PC-3 (cell line): ENCODE measurements at regions not wholly inside any gene's neighbourhood (a gene's known extent, or its start where the extent isn't known, plus 50 kb on each side); places are given as distances from the start of the nearest gene placed in this dataset.

Experiments
- CTCF ChIP-seq: fragments of 300-600 bp; sonication (generic); conservative IDR thresholded peaks from 2 replicates; pipeline ENCODE4 v1.5.1; 2017; ENCODE audit warnings: antibody characterized with exemption, low read depth, mild to moderate bottlenecking, low read length
- EZH2 ChIP-seq: fragments of 300-600 bp; sonication (generic); IDR thresholded peaks from one replicate; pipeline ENCODE4 v1.6.1; 2017; ENCODE audit warnings: antibody characterized with exemption, mild to moderate bottlenecking, low read length; ENCODE audit not compliant: unreplicated experiment

- no peak for TF ChIP-seq CTCF
- TF ChIP-seq EZH2, result no peak
These were observed 339.5 kb upstream of the LUZP2 start for GRCh38 chr11:24157316-24157715.
